ENCODE measurements at regions not wholly inside any gene's neighbourhood (a gene's known extent, or its start where the extent isn't known, plus 50 kb on each side); places are given as distances from the start of the nearest gene placed in this dataset.
"Not testable (repeated sequence)": the region's sequence is repeated elsewhere in the genome, so short reads cannot be mapped to it uniquely, and the experiment has no call there.

DNA sequence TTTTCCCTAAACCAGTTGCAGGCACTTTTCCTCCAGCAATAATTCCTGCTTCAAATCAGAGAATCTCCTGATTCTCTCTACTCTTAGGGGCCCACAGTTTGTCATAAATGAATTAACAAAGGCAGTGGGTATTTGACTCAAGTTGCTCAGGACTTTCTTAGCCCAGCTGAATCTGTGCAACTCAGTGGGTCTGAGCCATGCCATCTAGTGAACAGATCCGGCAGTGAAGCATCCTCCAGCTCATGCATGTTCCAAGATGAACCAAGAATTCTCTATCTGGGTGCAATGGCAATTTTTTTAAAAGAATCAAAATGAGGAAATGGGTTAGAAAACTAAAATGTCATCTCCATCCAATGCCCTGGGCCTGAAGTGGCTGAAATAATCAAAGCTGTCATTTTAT, 575.2 kb upstream of the CDH11 start:
- DNase-seq, result no peak

- DNase-seq, result not testable (repeated sequence)
Measured at GRCh38 chr16:65691846-65692245, 570.0 kb upstream of the CDH11 start.

GRCh38 chr16:65689726-65690125, 567.9 kb upstream of the CDH11 start:
- no peak for DNase-seq

DNA sequence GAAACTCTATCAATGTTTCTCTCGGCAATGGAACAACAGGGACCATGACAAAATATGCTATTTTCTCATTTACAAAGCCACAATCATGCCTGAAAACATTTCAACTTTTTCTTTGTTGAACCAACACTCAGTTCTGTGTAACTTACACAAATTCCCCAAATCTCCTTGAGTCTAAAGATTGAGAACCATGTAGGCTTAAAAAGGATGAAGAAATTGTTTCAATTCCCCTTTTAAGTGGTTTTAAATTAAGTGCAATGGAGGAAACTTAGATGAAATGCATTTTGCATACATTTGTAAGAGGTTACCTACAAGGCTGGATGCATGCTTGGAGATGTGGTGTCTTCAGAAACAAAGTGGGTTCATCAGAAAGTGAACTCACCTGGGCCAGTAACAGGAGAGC, 566.4 kb upstream of the CDH11 start:
- DNase-seq, result no peak

- DNase-seq, result no peak
Measured at GRCh38 chr16:65684230-65684629, 562.4 kb upstream of the CDH11 start.

- DNase-seq, result no peak
Measured at GRCh38 chr16:65681406-65681805, 559.5 kb upstream of the CDH11 start.

DNA sequence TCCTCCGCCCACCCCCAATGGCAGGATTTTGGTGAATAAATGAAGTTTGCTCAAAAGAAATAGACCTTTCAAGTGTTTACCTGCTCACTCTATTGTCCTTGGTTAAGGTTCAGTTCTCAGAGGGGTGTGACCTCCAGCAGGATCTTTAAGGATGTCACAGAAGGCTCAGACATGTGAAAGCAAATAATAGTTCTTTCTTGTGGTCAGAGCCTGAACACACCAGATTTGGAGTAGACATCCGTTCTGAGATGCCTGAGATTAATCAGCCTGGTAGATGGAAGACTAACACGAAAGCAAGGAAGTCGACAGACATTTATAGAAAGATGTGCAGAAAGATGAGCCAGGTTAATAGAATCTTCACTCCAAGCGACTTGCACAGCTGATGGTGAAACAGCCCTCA, 557.9 kb upstream of the CDH11 start:
- DNase-seq, result no peak

DNA sequence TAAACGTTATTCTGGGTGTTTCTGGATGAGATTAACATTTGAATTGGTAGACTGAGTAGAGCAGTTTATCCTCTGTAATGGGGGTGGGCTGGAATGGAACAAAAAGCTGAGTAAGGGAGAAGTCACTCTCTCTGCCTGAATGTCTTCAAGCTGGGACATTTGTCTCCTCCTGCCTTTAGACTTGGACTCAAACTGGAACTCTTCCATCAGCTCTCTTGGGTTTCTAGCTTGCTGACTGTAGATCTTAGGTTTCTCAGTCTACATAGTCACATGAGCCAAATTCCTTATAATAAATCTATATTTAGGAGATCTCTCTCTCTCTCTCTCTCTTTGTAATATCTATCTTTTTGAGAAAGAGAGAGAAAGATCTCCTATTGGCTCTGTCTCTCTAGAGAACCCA, 553.3 kb upstream of the CDH11 start:
- DNase-seq, result no peak

DNA sequence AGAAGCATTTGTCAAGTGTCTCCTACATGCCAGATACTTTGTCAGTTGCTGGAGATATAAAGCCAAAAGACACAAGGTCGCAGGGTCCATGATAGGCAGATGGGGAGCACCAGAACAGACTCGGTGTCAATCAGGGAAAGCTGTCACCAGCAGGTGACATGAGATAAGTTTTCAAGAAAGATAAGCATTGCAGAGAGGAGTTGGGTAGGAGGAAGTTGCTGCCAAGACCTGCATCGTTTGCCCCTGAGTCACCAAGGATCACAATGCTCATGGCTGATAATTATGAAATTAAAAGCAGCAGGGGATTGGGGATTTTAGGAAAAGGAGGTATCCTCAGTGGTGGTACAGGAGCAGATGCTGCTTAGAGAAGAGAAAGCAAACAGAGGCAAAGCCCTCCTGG, 551.1 kb upstream of the CDH11 start:
- no peak for DNase-seq

- DNase-seq, result no peak
Measured at GRCh38 chr16:65671071-65671470, 549.2 kb upstream of the CDH11 start.

DNA sequence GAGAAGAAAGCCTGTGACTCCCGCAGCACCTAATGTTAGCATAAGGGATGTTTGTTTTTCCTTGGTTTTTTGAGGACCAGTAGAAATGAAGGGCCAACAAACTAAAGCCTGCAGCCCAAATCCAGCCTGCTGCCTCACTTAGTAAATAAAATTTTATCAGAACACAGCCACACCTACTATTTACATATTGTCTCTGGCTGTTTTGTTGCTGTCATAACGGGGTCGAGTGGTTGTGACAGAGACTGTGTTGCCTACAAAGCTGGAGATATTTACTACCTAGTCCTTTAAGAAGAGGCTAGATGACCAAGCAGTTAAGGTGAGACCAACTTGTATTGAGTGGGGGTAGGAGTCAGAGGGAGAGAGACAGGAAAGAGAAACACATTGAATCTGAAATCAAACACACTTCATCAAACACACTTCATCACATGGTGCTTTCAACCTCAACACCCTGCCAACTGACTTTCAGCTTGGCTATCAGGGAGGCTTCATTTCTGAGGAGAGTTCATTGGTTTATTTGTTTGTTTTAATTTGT, 546.3 kb upstream of the CDH11 start:
- DNase-seq, result no peak

GRCh38 chr16:65667011-65667578, 545.2 kb upstream of the CDH11 start:
- DNase-seq, result no peak

- DNase-seq, result no peak
Measured at GRCh38 chr16:65666132-65666941, 544.5 kb upstream of the CDH11 start.

GRCh38 chr16:65665586-65665985, 543.7 kb upstream of the CDH11 start:
- no peak for DNase-seq

- DNase-seq, result no peak
Measured at GRCh38 chr16:65663774-65664173, 541.9 kb upstream of the CDH11 start.

DNA sequence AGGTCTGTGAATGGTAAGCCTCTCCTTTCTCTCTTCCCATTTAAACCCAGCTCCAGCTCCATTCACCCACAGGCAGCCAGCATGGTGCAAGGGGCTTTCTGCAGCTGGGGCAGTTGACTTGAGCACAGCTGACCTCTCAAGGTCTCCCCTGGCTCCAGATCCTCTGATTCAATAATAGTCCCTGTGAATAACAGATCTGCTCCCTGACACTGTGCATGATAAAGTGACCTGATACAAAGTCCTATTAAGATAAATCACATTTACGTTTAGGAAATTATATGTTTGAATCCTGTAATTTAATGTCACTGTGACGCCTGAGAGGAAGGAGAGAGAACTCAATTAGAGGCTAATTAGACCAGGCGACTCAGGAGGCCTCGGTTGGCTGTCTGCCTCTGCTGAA, 540.4 kb upstream of the CDH11 start:
- DNase-seq, result no peak

DNA sequence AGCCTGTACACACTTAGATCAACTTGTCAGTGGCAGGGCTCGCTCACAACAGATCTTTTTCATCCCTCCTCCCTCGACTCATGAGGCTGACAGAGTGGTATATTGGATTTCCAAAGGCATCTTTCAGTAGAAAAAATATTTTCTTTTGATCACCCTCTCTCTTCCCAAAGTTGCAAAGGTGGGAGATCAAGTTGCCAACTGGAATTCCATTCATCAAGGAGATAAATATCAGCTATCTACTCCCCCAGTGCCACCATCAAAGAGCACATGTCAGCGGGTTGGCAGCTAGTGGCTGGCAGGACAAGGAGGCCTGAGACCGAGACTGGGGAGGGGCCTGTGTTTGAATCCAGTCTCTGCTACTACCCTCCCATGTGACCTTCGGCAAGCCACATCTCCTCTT, 539.7 kb upstream of the CDH11 start:
- DNase-seq, result no peak

- no peak for DNase-seq
Measured at GRCh38 chr16:65660390-65660789, 538.5 kb upstream of the CDH11 start.

GRCh38 chr16:65659758-65660157, 537.9 kb upstream of the CDH11 start:
- no peak for DNase-seq

DNA sequence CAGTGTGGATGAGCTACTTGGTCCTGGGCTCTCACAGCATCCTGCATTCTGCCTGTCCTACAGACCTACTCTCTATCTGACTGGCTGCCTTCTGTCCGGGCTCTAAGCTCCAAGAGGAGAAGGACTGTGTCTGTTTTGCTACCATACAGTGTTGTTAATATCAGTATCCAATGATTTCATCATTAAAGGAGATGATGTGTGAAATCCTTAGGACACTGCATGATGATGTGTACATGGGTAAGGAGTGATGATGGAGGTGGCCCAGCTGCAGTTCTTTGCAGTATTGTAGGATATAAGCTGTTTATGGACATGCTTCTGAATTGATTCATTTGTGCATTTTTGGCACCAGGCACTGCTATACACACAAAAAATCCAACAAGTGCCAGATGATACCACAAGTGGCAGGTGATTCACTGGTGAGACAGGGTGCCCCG, 536.9 kb upstream of the CDH11 start:
- no peak for DNase-seq

DNA sequence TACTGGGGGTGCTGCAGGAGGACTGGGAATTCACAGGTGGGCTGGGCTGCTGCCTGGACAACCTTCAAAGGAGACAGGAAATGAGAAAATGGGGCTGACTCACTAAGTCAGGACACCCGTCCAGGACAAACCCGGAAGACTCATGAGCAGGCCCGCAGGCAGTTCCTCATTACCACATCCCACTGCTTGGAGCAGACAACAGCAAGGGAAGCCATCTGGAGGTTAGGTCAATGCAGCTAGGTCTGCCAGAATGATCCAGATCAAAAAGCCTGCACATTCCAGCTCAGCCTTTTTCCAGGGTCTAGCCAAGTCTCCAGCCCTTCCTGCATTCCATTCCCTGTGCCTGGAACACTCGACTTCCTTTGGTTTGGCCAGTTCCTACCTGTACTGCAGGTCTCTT, 536.5 kb upstream of the CDH11 start:
- no peak for DNase-seq

- DNase-seq, result no peak
Measured at GRCh38 chr16:65657556-65657955, 535.7 kb upstream of the CDH11 start.

DNA sequence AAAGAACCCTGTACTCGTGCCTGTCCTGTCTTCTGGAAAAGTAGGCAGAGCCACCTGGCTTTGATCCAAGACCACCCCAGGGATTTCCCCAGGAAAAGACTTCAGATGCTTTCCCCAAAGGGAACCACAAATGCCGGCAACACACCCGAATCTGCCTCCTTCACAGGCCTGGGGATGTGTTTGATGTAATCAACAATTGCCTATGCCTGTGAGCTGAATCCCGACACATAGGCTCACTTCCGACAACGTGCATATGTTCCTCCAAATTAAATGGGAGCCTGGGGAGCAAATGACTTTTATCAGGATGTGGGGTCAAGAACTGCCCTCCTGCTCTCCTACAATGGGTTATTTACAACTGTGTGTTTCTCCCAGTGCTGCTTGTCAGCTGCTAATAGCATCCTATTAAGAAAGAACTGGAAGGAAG, 535.2 kb upstream of the CDH11 start:
- no peak for DNase-seq

DNA sequence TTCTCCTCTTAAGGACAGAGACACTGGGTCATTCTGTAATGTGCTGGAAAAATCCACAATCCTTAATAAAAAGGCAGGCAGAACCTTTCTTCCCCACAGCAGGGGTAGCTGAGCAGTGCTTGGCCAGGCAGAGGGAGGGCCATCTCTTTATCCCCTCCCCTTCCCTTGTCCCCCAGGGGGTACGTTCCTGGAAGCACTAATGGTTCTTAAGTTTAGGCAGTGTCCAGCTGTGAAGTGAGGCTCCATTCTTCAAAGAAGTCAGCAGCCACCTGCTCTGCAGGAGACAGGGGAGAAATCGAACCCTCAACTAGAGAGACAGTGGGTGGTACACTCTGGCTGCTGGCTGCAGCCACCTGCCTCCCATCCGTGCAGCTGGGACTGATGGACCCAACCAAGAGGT, 533.9 kb upstream of the CDH11 start:
- no peak for DNase-seq

GRCh38 chr16:65648101-65648500, 526.2 kb upstream of the CDH11 start:
- DNase-seq, result no peak
